DMS 273 (cell line): ENCODE measurements at regions not wholly inside any gene's neighbourhood (a gene's known extent, or its start where the extent isn't known, plus 50 kb on each side); places are given as distances from the start of the nearest gene placed in this dataset.

Experiments
- DNase-seq: peaks from one replicate; lab custom pipeline; 2025; ENCODE audit not compliant: unreplicated experiment; lab: John Stamatoyannopoulos, UW

GRCh38 chr3:159797771-159798170, 190.9 kb upstream of the IL12A start:
- no peak for DNase-seq

- DNase-seq: no peak
Observed at GRCh38 chr3:159798951-159799350, 189.7 kb upstream of the IL12A start.

GRCh38 chr3:159800434-159801155, 188.0 kb upstream of the IL12A start:
- no peak for DNase-seq

GRCh38 chr3:159802864-159803263, 185.8 kb upstream of the IL12A start:
- DNase-seq: no peak

- peak; percentile 14 for DNase-seq
Observed at GRCh38 chr3:159803459-159803858, 185.2 kb upstream of the IL12A start.

GRCh38 chr3:159804726-159805410, 183.8 kb upstream of the IL12A start:
- DNase-seq: peak; percentile 94

- DNase-seq: no peak
Observed at GRCh38 chr3:159805411-159805772, 183.2 kb upstream of the IL12A start.

GRCh38 chr3:159806412-159806811, 182.2 kb upstream of the IL12A start:
- DNase-seq: peak; percentile 72

- DNase-seq: no peak
Observed at GRCh38 chr3:159807137-159808040, 181.2 kb upstream of the IL12A start.

GRCh38 chr3:159813822-159814531, 174.7 kb upstream of the IL12A start:
- no peak for DNase-seq

GRCh38 chr3:159816512-159816911, 172.1 kb upstream of the IL12A start:
- no peak for DNase-seq

GRCh38 chr3:159817126-159817525, 171.5 kb upstream of the IL12A start:
- DNase-seq: no peak

GRCh38 chr3:159817571-159817970, 171.1 kb upstream of the IL12A start:
- no peak for DNase-seq

- peak; percentile 39 for DNase-seq
Observed at GRCh38 chr3:159818399-159818798, 170.2 kb upstream of the IL12A start.

- DNase-seq: no peak
Observed at GRCh38 chr3:159818997-159819500, 169.6 kb upstream of the IL12A start.

- peak; percentile 27 for DNase-seq
Observed at GRCh38 chr3:159819676-159820075, 169.0 kb upstream of the IL12A start.

- DNase-seq: no peak
Observed at GRCh38 chr3:159821110-159821509, 167.5 kb upstream of the IL12A start.

- no peak for DNase-seq
Observed at GRCh38 chr3:159821736-159822135, 166.9 kb upstream of the IL12A start.

- no peak for DNase-seq
Observed at GRCh38 chr3:159823780-159824179, 164.9 kb upstream of the IL12A start.

- DNase-seq: peak; percentile 63
Observed at GRCh38 chr3:159824333-159824732, 164.3 kb upstream of the IL12A start.
